NT2/D1 (cell line): ENCODE measurements at regions not wholly inside any gene's neighbourhood (a gene's known extent, or its start where the extent isn't known, plus 50 kb on each side); places are given as distances from the start of the nearest gene placed in this dataset.

Experiments
- DNase-seq: peaks from one replicate; pipeline ENCODE4 v3.0.0-alpha.2; 2011; ENCODE audit warnings: low read depth, low spot score
- H3K27me3 ChIP-seq: 2 replicates; pipeline ENCODE4 v1.6.0; 2011; ENCODE audit warnings: mild to moderate bottlenecking; ENCODE audit not compliant: insufficient read length, insufficient read depth
- H3K36me3 ChIP-seq: 2 replicates; pipeline ENCODE4 v1.6.1; 2011; ENCODE audit warnings: mild to moderate bottlenecking, low read length, mixed read lengths; ENCODE audit not compliant: insufficient read depth, insufficient read length
- H3K4me1 ChIP-seq: 2 replicates; pipeline ENCODE4 v1.5.1; 2011; ENCODE audit not compliant: insufficient read depth, insufficient read length
- H3K4me3 ChIP-seq: 2 replicates; pipeline ENCODE4 v1.5.1; 2011; ENCODE audit warnings: low read depth; ENCODE audit not compliant: insufficient read length
- H3K9ac ChIP-seq: 2 replicates; pipeline ENCODE4 v1.6.0; 2011; ENCODE audit warnings: low read depth; ENCODE audit not compliant: insufficient read length
- H3K9me3 ChIP-seq: 2 replicates; pipeline ENCODE4 v1.5.1; 2011; ENCODE audit warnings: mild to moderate bottlenecking, low read length; ENCODE audit not compliant: insufficient read depth
- SUZ12 ChIP-seq: IDR thresholded peaks from 2 replicates; pipeline ENCODE4 v1.6.1; 2011; ENCODE audit not compliant: insufficient read length, insufficient read depth; ENCODE audit errors: extremely low read depth
- YY1 ChIP-seq: IDR thresholded peaks from 2 replicates; pipeline ENCODE4 v1.6.1; 2011; ENCODE audit not compliant: insufficient read length, insufficient read depth
- ZNF274 ChIP-seq: IDR thresholded peaks from 2 replicates; pipeline ENCODE4 v1.6.1; 2011; ENCODE audit warnings: mild to moderate bottlenecking, low read depth, low read length

GRCh38 chr17:45646288-45646988, 137.7 kb upstream of the CRHR1 start:
- Histone ChIP-seq H3K9ac (no peak overlapping the region), H3K27me3 (no peaks in the 10 kb centered on the region), H3K4me3 (no peak overlapping the region), H3K9me3 (no peaks in the 10 kb centered on the region), H3K36me3 (no peaks in the 10 kb centered on the region), H3K4me1 (peaks cover 3% of the 10 kb centered on the region)
- TF ChIP-seq SUZ12: no peak
- no peak for TF ChIP-seq YY1
- TF ChIP-seq ZNF274: no peak
- DNase-seq: no peak

GRCh38 chr17:45648642-45649041, 135.5 kb upstream of the CRHR1 start:
- H3K9ac ChIP-seq: no peak overlapping the region
- DNase-seq: no peak
- H3K36me3 ChIP-seq: no peaks in the 10 kb centered on the region
- H3K4me1 ChIP-seq: peaks cover 3% of the 10 kb centered on the region
- H3K9me3 ChIP-seq: no peaks in the 10 kb centered on the region
- TF ChIP-seq YY1: no peak
- no peak for TF ChIP-seq ZNF274
- no peak for TF ChIP-seq SUZ12
- H3K4me3 ChIP-seq: no peak overlapping the region
- no peaks in the 10 kb centered on the region for H3K27me3 ChIP-seq

GRCh38 chr17:45649796-45650195, 134.3 kb upstream of the CRHR1 start:
- no peaks in the 10 kb centered on the region for H3K9me3 ChIP-seq
- no peaks in the 10 kb centered on the region for H3K27me3 ChIP-seq
- no peak overlapping the region for H3K9ac ChIP-seq
- H3K36me3 ChIP-seq: no peaks in the 10 kb centered on the region
- DNase-seq: no peak
- H3K4me3 ChIP-seq: no peak overlapping the region
- TF ChIP-seq SUZ12 (no peak), ZNF274 (no peak), YY1 (no peak)
- peaks cover 3% of the 10 kb centered on the region for H3K4me1 ChIP-seq

GRCh38 chr17:45650561-45650960, 133.6 kb upstream of the CRHR1 start:
- no peaks in the 10 kb centered on the region for H3K36me3 ChIP-seq
- no peak for DNase-seq
- no peak overlapping the region for H3K9ac ChIP-seq
- H3K27me3 ChIP-seq: no peaks in the 10 kb centered on the region
- no peaks in the 10 kb centered on the region for H3K9me3 ChIP-seq
- no peak overlapping the region for H3K4me3 ChIP-seq
- H3K4me1 ChIP-seq: peaks cover 3% of the 10 kb centered on the region
- TF ChIP-seq YY1: no peak
- TF ChIP-seq SUZ12: no peak
- no peak for TF ChIP-seq ZNF274

GRCh38 chr17:45651145-45651709, 132.9 kb upstream of the CRHR1 start:
- Histone ChIP-seq H3K4me3 (no peak overlapping the region), H3K4me1 (peaks cover 3% of the 10 kb centered on the region), H3K9me3 (no peaks in the 10 kb centered on the region), H3K27me3 (no peaks in the 10 kb centered on the region), H3K36me3 (no peaks in the 10 kb centered on the region), H3K9ac (no peak overlapping the region)
- DNase-seq: no peak
- no peak for TF ChIP-seq YY1
- no peak for TF ChIP-seq ZNF274
- TF ChIP-seq SUZ12: no peak

GRCh38 chr17:45653616-45654015, 130.5 kb upstream of the CRHR1 start:
- no peak for DNase-seq
- no peaks in the 10 kb centered on the region for H3K27me3 ChIP-seq
- no peak for TF ChIP-seq ZNF274
- no peak for TF ChIP-seq SUZ12
- H3K4me1 ChIP-seq: peaks cover 3% of the 10 kb centered on the region
- no peaks in the 10 kb centered on the region for H3K9me3 ChIP-seq
- no peaks in the 10 kb centered on the region for H3K36me3 ChIP-seq
- H3K4me3 ChIP-seq: no peak overlapping the region
- no peak overlapping the region for H3K9ac ChIP-seq

- Histone ChIP-seq H3K36me3 (no peaks in the 10 kb centered on the region), H3K4me1 (no peaks in the 10 kb centered on the region), H3K4me3 (no peak overlapping the region), H3K9me3 (no peaks in the 10 kb centered on the region), H3K9ac (no peak overlapping the region), H3K27me3 (no peaks in the 10 kb centered on the region)
- TF ChIP-seq YY1: no peak
- no peak for TF ChIP-seq SUZ12
- no peak for TF ChIP-seq ZNF274
- DNase-seq: no peak
Observed at GRCh38 chr17:45656527-45657181, 127.5 kb upstream of the CRHR1 start.
